ENCODE measurements at regions not wholly inside any gene's neighbourhood (a gene's known extent, or its start where the extent isn't known, plus 50 kb on each side); places are given as distances from the start of the nearest gene placed in this dataset.

GRCh38 chr1:29439615-29440014 is 203.3 kb downstream of the PTPRU start:
- WGBS, 2 donors: 51 to 57% methylated on average over 6 to 7 of the region's 7 CpGs
- H3K4me1 ChIP-seq: peaks cover 0 to 12% (median 5%) of the 10 kb centered on the region in 4 donors
- no peak for ATAC-seq (ENCODE audit: low FRiP score in 2 of 2)

GRCh38 chr1:29438991-29439390 is 202.7 kb downstream of the PTPRU start:
- Histone ChIP-seq H3K9me3 (no peaks in the 10 kb centered on the region), H3K27ac (no peak overlapping the region), H3K27me3 (no peaks in the 10 kb centered on the region), H3K4me3 (no peak overlapping the region), H3K4me1 (peaks cover 0 to 12% (median 5%) of the 10 kb centered on the region in 4 donors), H3K36me3 (no peaks in the 10 kb centered on the region)
- DNase-seq: no peak
- no peak for TF ChIP-seq POLR2AphosphoS5 (IDR thresholded peaks at IDR 0.05)
- TF ChIP-seq EP300 (IDR thresholded peaks at IDR 0.05): no peak
- no peak for TF ChIP-seq POLR2A (IDR thresholded peaks at IDR 0.05)
- TF ChIP-seq, protein P1, sequence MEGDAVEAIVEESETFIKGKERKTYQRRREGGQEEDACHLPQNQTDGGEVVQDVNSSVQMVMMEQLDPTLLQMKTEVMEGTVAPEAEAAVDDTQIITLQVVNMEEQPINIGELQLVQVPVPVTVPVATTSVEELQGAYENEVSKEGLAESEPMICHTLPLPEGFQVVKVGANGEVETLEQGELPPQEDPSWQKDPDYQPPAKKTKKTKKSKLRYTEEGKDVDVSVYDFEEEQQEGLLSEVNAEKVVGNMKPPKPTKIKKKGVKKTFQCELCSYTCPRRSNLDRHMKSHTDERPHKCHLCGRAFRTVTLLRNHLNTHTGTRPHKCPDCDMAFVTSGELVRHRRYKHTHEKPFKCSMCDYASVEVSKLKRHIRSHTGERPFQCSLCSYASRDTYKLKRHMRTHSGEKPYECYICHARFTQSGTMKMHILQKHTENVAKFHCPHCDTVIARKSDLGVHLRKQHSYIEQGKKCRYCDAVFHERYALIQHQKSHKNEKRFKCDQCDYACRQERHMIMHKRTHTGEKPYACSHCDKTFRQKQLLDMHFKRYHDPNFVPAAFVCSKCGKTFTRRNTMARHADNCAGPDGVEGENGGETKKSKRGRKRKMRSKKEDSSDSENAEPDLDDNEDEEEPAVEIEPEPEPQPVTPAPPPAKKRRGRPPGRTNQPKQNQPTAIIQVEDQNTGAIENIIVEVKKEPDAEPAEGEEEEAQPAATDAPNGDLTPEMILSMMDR (IDR thresholded peaks at IDR 0.05): no peak
- 82 to 85% methylated on average over 10 of the region's 10 CpGs for WGBS, 2 donors
- no peak for ATAC-seq (ENCODE audit: low FRiP score in 2 of 2)

More at GRCh38 chr1:29439615-29440014, 203.3 kb downstream of the PTPRU start:
- no peak for DNase-seq
- Histone ChIP-seq H3K27ac (no peak overlapping the region), H3K27me3 (no peaks in the 10 kb centered on the region), H3K4me3 (no peak overlapping the region), H3K9me3 (no peaks in the 10 kb centered on the region), H3K36me3 (no peaks in the 10 kb centered on the region)
- no peak for TF ChIP-seq POLR2AphosphoS5 (IDR thresholded peaks at IDR 0.05)
- TF ChIP-seq POLR2A (IDR thresholded peaks at IDR 0.05): no peak
- no peak for TF ChIP-seq EP300 (IDR thresholded peaks at IDR 0.05)
- TF ChIP-seq, protein P1 (IDR thresholded peaks at IDR 0.05): no peak

GRCh38 chr1:29437946-29438345 is 201.6 kb downstream of the PTPRU start:
- H3K27me3 ChIP-seq: no peaks in the 10 kb centered on the region
- no peak for TF ChIP-seq POLR2AphosphoS5 (IDR thresholded peaks at IDR 0.05)
- no peak for TF ChIP-seq POLR2A (IDR thresholded peaks at IDR 0.05)
- TF ChIP-seq, protein P1 (IDR thresholded peaks at IDR 0.05): no peak
- no peak for TF ChIP-seq EP300 (IDR thresholded peaks at IDR 0.05)
- no peaks in the 10 kb centered on the region for H3K9me3 ChIP-seq
- ATAC-seq (ENCODE audit: low FRiP score in 2 of 2): no peak
- no peak overlapping the region for H3K27ac ChIP-seq
- no peak for DNase-seq
- no peak overlapping the region for H3K4me3 ChIP-seq
- peaks cover 0 to 3% (median 1%) of the 10 kb centered on the region in 4 donors for H3K4me1 ChIP-seq
- H3K36me3 ChIP-seq: no peaks in the 10 kb centered on the region
- WGBS, 2 donors: 62 to 65% methylated on average over 3 to 4 of the region's 4 CpGs

DNA sequence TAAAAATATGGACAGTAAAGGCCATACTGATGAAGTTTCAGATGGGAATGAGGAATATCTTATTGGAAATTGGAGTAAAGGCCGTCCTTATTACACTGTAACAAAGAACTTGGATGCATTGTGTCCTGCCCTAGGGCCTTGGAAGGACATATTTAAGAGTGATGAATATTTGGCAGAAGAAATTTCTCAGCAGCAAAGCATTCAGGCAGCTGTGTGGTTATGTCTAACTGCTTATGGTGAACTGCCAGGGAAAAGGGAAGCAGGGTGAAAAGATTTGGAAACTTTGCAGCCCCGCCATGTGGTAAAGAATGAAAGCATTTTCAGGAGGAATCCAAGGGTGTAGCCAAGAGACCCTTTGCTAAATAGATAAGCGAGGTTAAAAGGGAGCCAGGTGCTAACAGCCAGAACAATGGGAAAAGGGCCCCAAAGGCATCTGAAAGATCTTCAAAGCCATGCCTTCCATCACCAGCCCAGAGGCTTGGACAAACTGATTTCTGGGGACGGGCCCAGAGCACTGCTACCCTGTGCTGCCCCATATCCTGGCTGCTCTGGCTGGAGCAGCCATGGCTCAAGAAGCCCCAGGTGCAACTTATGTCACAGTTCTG is 200.0 kb downstream of the PTPRU start:
- H3K27me3 ChIP-seq: no peaks in the 10 kb centered on the region
- no peak overlapping the region for H3K27ac ChIP-seq
- no peak overlapping the region for H3K4me3 ChIP-seq
- ATAC-seq (ENCODE audit: low FRiP score in 2 of 2) (no peak), DNase-seq (no peak)
- no peaks in the 10 kb centered on the region for H3K36me3 ChIP-seq
- TF ChIP-seq POLR2AphosphoS5 (IDR thresholded peaks at IDR 0.05) (no peak), POLR2A (IDR thresholded peaks at IDR 0.05) (no peak)
- 57 to 62% methylated on average over 3 to 4 of the region's 4 CpGs for WGBS, 2 donors
- H3K4me1 ChIP-seq: no peaks in the 10 kb centered on the region
- H3K9me3 ChIP-seq: no peaks in the 10 kb centered on the region

GRCh38 chr1:29433830-29434229 is 197.5 kb downstream of the PTPRU start:
- ATAC-seq (ENCODE audit: low FRiP score in 2 of 2): no peak
- 69 to 83% methylated on average over 3 of the region's 3 CpGs for WGBS, 2 donors

More at GRCh38 chr1:29433830-29434229, 197.5 kb downstream of the PTPRU start:
- no peaks in the 10 kb centered on the region for H3K27me3 ChIP-seq
- no peaks in the 10 kb centered on the region for H3K9me3 ChIP-seq
- no peak overlapping the region for H3K4me3 ChIP-seq
- no peak for DNase-seq
- no peaks in the 10 kb centered on the region for H3K4me1 ChIP-seq
- H3K36me3 ChIP-seq: no peaks in the 10 kb centered on the region
- TF ChIP-seq POLR2AphosphoS5 (IDR thresholded peaks at IDR 0.05) (no peak), POLR2A (IDR thresholded peaks at IDR 0.05) (no peak), EP300 (IDR thresholded peaks at IDR 0.05) (no peak)
- TF ChIP-seq, protein P1 (IDR thresholded peaks at IDR 0.05): no peak
- H3K27ac ChIP-seq: no peak overlapping the region

All from upper lobe of left lung (tissue), 6 donors.